SU-DHL-6 (cell line): ENCODE measurements at regions not wholly inside any gene's neighbourhood (a gene's known extent, or its start where the extent isn't known, plus 50 kb on each side); places are given as distances from the start of the nearest gene placed in this dataset.

ENCODE experiments used
- H2AFZ ChIP-seq: fragments of 200-600 bp; sonication (generic); 2 replicates; pipeline ENCODE4 v1.6.1; 2014; ENCODE audit warnings: low read depth, mild to moderate bottlenecking, moderate library complexity, mixed read lengths, antibody characterized with exemption, low read length; ENCODE audit not compliant: severe bottlenecking
- H3F3A ChIP-seq: fragments of 200-600 bp; shearing (Covaris generic); 2 replicates; pipeline ENCODE4 v1.6.0; 2016; ENCODE audit warnings: antibody characterized with exemption, mild to moderate bottlenecking; ENCODE audit not compliant: insufficient read depth
- H3K27ac ChIP-seq: fragments of 200-600 bp; sonication (generic); 2 replicates; pipeline ENCODE4 v1.5.1; 2016; ENCODE audit warnings: low read depth, mild to moderate bottlenecking, low read length, moderate library complexity, mixed read lengths
- H3K27me3 ChIP-seq: fragments of 200-600 bp; sonication (generic), shearing (Covaris generic); 2 replicates; pipeline ENCODE4 v1.6.0; 2014; ENCODE audit warnings: mild to moderate bottlenecking, low read length
- H3K36me3 ChIP-seq: fragments of 200-600 bp; sonication (generic); 2 replicates; pipeline ENCODE4 v1.6.1; 2014; ENCODE audit warnings: mild to moderate bottlenecking, low read length, mixed read lengths
- H3K4me2 ChIP-seq: fragments of 300-600, 200-600 bp; shearing (Covaris generic), sonication (generic); 2 replicates; pipeline ENCODE4 v1.6.0; 2014; ENCODE audit warnings: low read length, low read depth, mild to moderate bottlenecking; ENCODE audit not compliant: poor library complexity, severe bottlenecking
- H3K4me3 ChIP-seq: fragments of 200-600 bp; sonication (generic); 2 replicates; pipeline ENCODE4 v1.5.1; 2014; ENCODE audit warnings: antibody characterized with exemption, low read length, mild to moderate bottlenecking, mixed read lengths; ENCODE audit not compliant: insufficient read depth, poor library complexity, severe bottlenecking
- H3K79me2 ChIP-seq: fragments of 200-600 bp; sonication (generic); 2 replicates; pipeline ENCODE4 v1.6.1; 2014; ENCODE audit warnings: mild to moderate bottlenecking, low read length, moderate library complexity; ENCODE audit not compliant: insufficient read depth
- H3K9ac ChIP-seq: fragments of 200-600 bp; sonication (generic); 2 replicates; pipeline ENCODE4 v1.7.0; 2014; ENCODE audit warnings: mild to moderate bottlenecking, low read length
- H3K9me2 ChIP-seq: fragments of 200-600 bp; sonication (generic); replicated peaks from 2 replicates; pipeline ENCODE4 v1.6.1; 2014; ENCODE audit warnings: low read length; ENCODE audit not compliant: insufficient read depth
- H3K9me3 ChIP-seq: fragments of 200-600 bp; sonication (generic); 2 replicates; pipeline ENCODE4 v1.6.1; 2014; ENCODE audit warnings: low read length, mixed read lengths; ENCODE audit not compliant: insufficient read depth
- H4K20me1 ChIP-seq: fragments of 200-600 bp; sonication (generic); 2 replicates; pipeline ENCODE4 v1.6.1; 2014; ENCODE audit warnings: low read depth, mild to moderate bottlenecking, antibody characterized with exemption, low read length, moderate library complexity, mixed read lengths
- EZH2phosphoT487 ChIP-seq: fragments of 200-600 bp; sonication (generic), shearing (Covaris generic); conservative IDR thresholded peaks from 2 replicates; pipeline ENCODE4 v1.6.1; 2018; ENCODE audit warnings: mild to moderate bottlenecking, antibody characterized with exemption, low read length, moderate library complexity, mixed read lengths
- TF ChIP-seq, protein P1 (sequence below): fragments of 200-600 bp; sonication (generic); IDR thresholded peaks from one replicate; pipeline ENCODE4 v1.5.1; 2017; ENCODE audit warnings: antibody characterized with exemption, mild to moderate bottlenecking, low read length, moderate library complexity; ENCODE audit not compliant: insufficient read depth, poor library complexity, severe bottlenecking

DNA sequence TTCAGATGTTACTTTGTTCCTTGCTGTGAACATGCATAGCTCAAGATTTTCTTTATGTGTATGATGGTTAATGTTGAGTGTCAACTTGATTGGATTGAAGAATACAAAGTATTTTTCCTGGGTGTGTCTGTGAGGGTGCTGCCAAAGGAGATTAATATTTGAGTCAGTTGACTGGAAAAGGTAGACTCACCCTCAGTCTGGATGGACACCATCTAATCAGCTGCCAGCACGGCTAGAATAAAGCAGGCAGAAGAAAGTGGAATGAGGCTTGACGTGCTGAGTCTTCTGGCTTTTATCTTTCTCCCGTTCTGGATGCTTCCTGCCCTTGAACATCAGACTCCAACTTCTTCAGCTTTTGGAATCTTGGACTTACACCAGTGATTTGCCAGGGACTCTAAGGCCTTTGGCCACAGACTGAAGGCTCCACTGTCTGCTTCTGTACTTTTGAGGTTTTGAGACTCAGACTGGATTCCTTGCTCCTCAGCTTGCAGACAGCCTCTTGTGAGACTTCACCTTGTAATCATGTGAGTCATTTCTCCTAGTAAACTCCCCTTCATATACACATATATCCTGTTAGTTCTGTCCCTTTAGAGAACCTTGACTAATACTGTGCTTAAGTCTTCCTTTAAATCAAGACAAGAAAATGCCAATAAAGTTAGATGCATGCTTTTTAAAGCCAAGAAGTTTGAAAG lies 626.6 kb downstream of the KCNT2 start:
- Histone ChIP-seq H2AFZ (no peak overlapping the region), H3K27ac (no peak overlapping the region), H3K9ac (no peak overlapping the region), H3K9me3 (no peaks in the 10 kb centered on the region), H3K27me3 (no peaks in the 10 kb centered on the region), H3K79me2 (no peaks in the 10 kb centered on the region), H3K4me2 (no peak overlapping the region), H3K36me3 (no peaks in the 10 kb centered on the region), H3K4me3 (no peak overlapping the region), H4K20me1 (no peaks in the 10 kb centered on the region), H3K9me2 (no peaks in the 10 kb centered on the region), H3F3A (no peaks in the 10 kb centered on the region)
- TF ChIP-seq EZH2phosphoT487 = no peak
- TF ChIP-seq, protein P1, sequence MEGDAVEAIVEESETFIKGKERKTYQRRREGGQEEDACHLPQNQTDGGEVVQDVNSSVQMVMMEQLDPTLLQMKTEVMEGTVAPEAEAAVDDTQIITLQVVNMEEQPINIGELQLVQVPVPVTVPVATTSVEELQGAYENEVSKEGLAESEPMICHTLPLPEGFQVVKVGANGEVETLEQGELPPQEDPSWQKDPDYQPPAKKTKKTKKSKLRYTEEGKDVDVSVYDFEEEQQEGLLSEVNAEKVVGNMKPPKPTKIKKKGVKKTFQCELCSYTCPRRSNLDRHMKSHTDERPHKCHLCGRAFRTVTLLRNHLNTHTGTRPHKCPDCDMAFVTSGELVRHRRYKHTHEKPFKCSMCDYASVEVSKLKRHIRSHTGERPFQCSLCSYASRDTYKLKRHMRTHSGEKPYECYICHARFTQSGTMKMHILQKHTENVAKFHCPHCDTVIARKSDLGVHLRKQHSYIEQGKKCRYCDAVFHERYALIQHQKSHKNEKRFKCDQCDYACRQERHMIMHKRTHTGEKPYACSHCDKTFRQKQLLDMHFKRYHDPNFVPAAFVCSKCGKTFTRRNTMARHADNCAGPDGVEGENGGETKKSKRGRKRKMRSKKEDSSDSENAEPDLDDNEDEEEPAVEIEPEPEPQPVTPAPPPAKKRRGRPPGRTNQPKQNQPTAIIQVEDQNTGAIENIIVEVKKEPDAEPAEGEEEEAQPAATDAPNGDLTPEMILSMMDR = no peak

DNA sequence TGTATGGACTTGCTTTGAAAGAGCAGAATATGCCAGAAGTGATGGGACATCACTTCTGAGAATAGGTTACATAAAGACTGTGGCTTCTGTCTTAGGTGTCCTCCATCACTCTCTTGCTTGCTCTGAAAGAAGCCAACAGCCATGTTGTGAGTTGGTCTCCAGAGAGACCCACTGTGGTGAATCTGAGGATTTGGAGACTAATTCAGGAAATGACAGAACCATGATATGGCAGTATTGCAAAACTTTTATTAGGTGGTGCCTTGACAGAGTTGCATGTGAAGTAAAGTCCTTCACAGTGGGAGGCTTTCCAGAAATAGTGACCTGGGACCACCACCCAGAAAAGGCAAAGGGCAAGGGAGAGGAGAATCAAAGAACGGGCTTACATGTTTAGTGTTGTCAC lies 628.6 kb downstream of the KCNT2 start:
- no peaks in the 10 kb centered on the region for H4K20me1 ChIP-seq
- H3K27ac ChIP-seq = no peak overlapping the region
- no peaks in the 10 kb centered on the region for H3K9me2 ChIP-seq
- no peaks in the 10 kb centered on the region for H3K36me3 ChIP-seq
- no peak overlapping the region for H3K9ac ChIP-seq
- no peaks in the 10 kb centered on the region for H3K9me3 ChIP-seq
- no peaks in the 10 kb centered on the region for H3K79me2 ChIP-seq
- no peaks in the 10 kb centered on the region for H3F3A ChIP-seq
- no peak for TF ChIP-seq EZH2phosphoT487
- TF ChIP-seq, protein P1 = no peak
- H3K4me2 ChIP-seq = no peak overlapping the region
- no peak overlapping the region for H3K4me3 ChIP-seq
- no peaks in the 10 kb centered on the region for H3K27me3 ChIP-seq
- H2AFZ ChIP-seq = peak overlapping the region; percentile 61

DNA sequence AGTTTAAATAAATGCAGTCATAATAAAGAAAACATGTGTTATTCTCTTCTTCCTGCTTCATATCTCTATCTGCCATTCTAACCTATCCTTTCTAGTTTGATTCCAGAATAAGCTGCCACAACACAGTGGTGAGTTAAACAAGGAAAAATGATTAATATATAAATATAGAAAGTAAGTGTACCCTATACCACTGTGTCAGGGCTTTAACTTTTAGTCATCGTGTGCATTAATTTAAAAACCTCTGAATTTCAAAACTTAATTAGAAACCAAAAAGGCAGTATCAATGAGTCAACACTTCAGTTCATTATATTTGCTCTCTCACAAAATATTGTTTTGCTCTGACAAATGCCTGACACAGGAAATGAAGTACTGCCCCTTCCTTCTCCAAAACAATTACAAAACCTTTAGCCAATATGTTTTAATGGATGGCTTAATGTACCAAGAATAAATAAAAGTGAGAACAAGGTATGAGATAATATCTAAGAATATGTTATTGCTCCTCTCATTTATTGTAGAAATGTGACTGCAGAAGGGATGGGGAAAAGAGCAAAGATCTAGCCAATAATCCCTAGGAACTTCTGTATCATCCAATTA lies 634.8 kb downstream of the KCNT2 start:
- H3K9ac ChIP-seq = no peak overlapping the region
- no peaks in the 10 kb centered on the region for H3K9me3 ChIP-seq
- H2AFZ ChIP-seq = no peak overlapping the region
- no peaks in the 10 kb centered on the region for H3K9me2 ChIP-seq
- no peaks in the 10 kb centered on the region for H3K79me2 ChIP-seq
- H3K36me3 ChIP-seq = no peaks in the 10 kb centered on the region
- H3K27ac ChIP-seq = no peak overlapping the region
- TF ChIP-seq, protein P1 = no peak
- TF ChIP-seq EZH2phosphoT487 = no peak
- H3K4me2 ChIP-seq = no peak overlapping the region
- H3F3A ChIP-seq = no peaks in the 10 kb centered on the region
- no peaks in the 10 kb centered on the region for H4K20me1 ChIP-seq
- no peak overlapping the region for H3K4me3 ChIP-seq
- no peaks in the 10 kb centered on the region for H3K27me3 ChIP-seq
